ENCODE measurements at regions not wholly inside any gene's neighbourhood (a gene's known extent, or its start where the extent isn't known, plus 50 kb on each side); places are given as distances from the start of the nearest gene placed in this dataset.

- Histone ChIP-seq H3K9me3 (ENCODE audit: control extremely low read depth in 1 of 5, control insufficient read depth in 4 of 5, insufficient read depth in 2 of 5, low read depth in 1 of 5, low read length in 4 of 5) (no peaks in the 10 kb centered on the region), H3K4me3 (ENCODE audit: control insufficient read depth in 1 of 7, extremely low read depth in 1 of 7, insufficient read depth in 4 of 7, low read depth in 2 of 7, low read length in 6 of 7) (no peak overlapping the region), H3K36me3 (ENCODE audit: control insufficient read depth in 4 of 4, insufficient read depth in 4 of 4, low read length in 3 of 4) (no peaks in the 10 kb centered on the region), H3K27ac (ENCODE audit: insufficient read depth in 1 of 2, low read depth in 1 of 2, low read length in 2 of 2, poor library complexity in 1 of 2, severe bottlenecking in 2 of 2) (no peak overlapping the region), H3K27me3 (replicated peaks in 2 of 5; ENCODE audit: control insufficient read depth in 4 of 5, insufficient read depth in 5 of 5, low read length in 4 of 5) (no peaks in the 10 kb centered on the region), H3K4me1 (ENCODE audit: control extremely low read depth in 1 of 4, control insufficient read depth in 4 of 4, insufficient read depth in 4 of 4, low read length in 3 of 4) (no peaks in the 10 kb centered on the region)
- no CpG with 5 or more reads among the region's 4 CpGs for WGBS (ENCODE audit: insufficient coverage)
- POLR2A ChIA-PET, result no interaction called here
- CTCF ChIA-PET, result no interaction called here
- peak in 1 of 3 donors; percentile 0 for DNase-seq
These were observed 244.6 kb upstream of the ANO3 start for GRCh38 chr11:26087120-26087935.

GRCh38 chr11:26088391-26088790 lies 243.5 kb upstream of the ANO3 start:
- no peak for DNase-seq
- WGBS (ENCODE audit: insufficient coverage), result no CpG with 5 or more reads among the region's 1 CpG
- CTCF ChIA-PET, result no interaction called here
- H3K27ac ChIP-seq (ENCODE audit: insufficient read depth in 1 of 2, low read depth in 1 of 2, low read length in 2 of 2, poor library complexity in 1 of 2, severe bottlenecking in 2 of 2), result no peak overlapping the region
- POLR2A ChIA-PET, result no interaction called here
- no peaks in the 10 kb centered on the region for H3K9me3 ChIP-seq (ENCODE audit: control extremely low read depth in 1 of 5, control insufficient read depth in 4 of 5, insufficient read depth in 2 of 5, low read depth in 1 of 5, low read length in 4 of 5)
- no peaks in the 10 kb centered on the region for H3K4me1 ChIP-seq (ENCODE audit: control extremely low read depth in 1 of 4, control insufficient read depth in 4 of 4, insufficient read depth in 4 of 4, low read length in 3 of 4)
- H3K4me3 ChIP-seq (ENCODE audit: control insufficient read depth in 1 of 7, extremely low read depth in 1 of 7, insufficient read depth in 4 of 7, low read depth in 2 of 7, low read length in 6 of 7), result no peak overlapping the region
- no peaks in the 10 kb centered on the region for H3K36me3 ChIP-seq (ENCODE audit: control insufficient read depth in 4 of 4, insufficient read depth in 4 of 4, low read length in 3 of 4)
- no peaks in the 10 kb centered on the region for H3K27me3 ChIP-seq (replicated peaks in 2 of 5; ENCODE audit: control insufficient read depth in 4 of 5, insufficient read depth in 5 of 5, low read length in 4 of 5)

GRCh38 chr11:26090651-26091050 lies 241.3 kb upstream of the ANO3 start:
- CTCF ChIA-PET, result no interaction called here
- Histone ChIP-seq H3K9me3 (ENCODE audit: control extremely low read depth in 1 of 5, control insufficient read depth in 4 of 5, insufficient read depth in 2 of 5, low read depth in 1 of 5, low read length in 4 of 5) (no peaks in the 10 kb centered on the region), H3K27ac (ENCODE audit: insufficient read depth in 1 of 2, low read depth in 1 of 2, low read length in 2 of 2, poor library complexity in 1 of 2, severe bottlenecking in 2 of 2) (no peak overlapping the region), H3K4me3 (ENCODE audit: control insufficient read depth in 1 of 7, extremely low read depth in 1 of 7, insufficient read depth in 4 of 7, low read depth in 2 of 7, low read length in 6 of 7) (no peak overlapping the region), H3K27me3 (replicated peaks in 2 of 5; ENCODE audit: control insufficient read depth in 4 of 5, insufficient read depth in 5 of 5, low read length in 4 of 5) (no peaks in the 10 kb centered on the region), H3K36me3 (ENCODE audit: control insufficient read depth in 4 of 4, insufficient read depth in 4 of 4, low read length in 3 of 4) (no peaks in the 10 kb centered on the region), H3K4me1 (ENCODE audit: control extremely low read depth in 1 of 4, control insufficient read depth in 4 of 4, insufficient read depth in 4 of 4, low read length in 3 of 4) (no peaks in the 10 kb centered on the region)
- POLR2A ChIA-PET, result no interaction called here
- DNase-seq, result no peak
- WGBS (ENCODE audit: insufficient coverage), result 100% methylated on average over 1 of the region's 3 CpGs

- H3K4me1 ChIP-seq (ENCODE audit: control extremely low read depth in 1 of 4, control insufficient read depth in 4 of 4, insufficient read depth in 4 of 4, low read length in 3 of 4), result no peaks in the 10 kb centered on the region
- ChIA-PET POLR2A (no interaction called here), CTCF (no interaction called here)
- no peak for DNase-seq
- H3K36me3 ChIP-seq (ENCODE audit: control insufficient read depth in 4 of 4, insufficient read depth in 4 of 4, low read length in 3 of 4), result no peaks in the 10 kb centered on the region
- no CpG with 5 or more reads among the region's 2 CpGs for WGBS (ENCODE audit: insufficient coverage)
- no peak overlapping the region for H3K27ac ChIP-seq (ENCODE audit: insufficient read depth in 1 of 2, low read depth in 1 of 2, low read length in 2 of 2, poor library complexity in 1 of 2, severe bottlenecking in 2 of 2)
- no peak overlapping the region for H3K4me3 ChIP-seq (ENCODE audit: control insufficient read depth in 1 of 7, extremely low read depth in 1 of 7, insufficient read depth in 4 of 7, low read depth in 2 of 7, low read length in 6 of 7)
- no peaks in the 10 kb centered on the region for H3K9me3 ChIP-seq (ENCODE audit: control extremely low read depth in 1 of 5, control insufficient read depth in 4 of 5, insufficient read depth in 2 of 5, low read depth in 1 of 5, low read length in 4 of 5)
- no peaks in the 10 kb centered on the region for H3K27me3 ChIP-seq (replicated peaks in 2 of 5; ENCODE audit: control insufficient read depth in 4 of 5, insufficient read depth in 5 of 5, low read length in 4 of 5)
These were observed 238.7 kb upstream of the ANO3 start for GRCh38 chr11:26093206-26093605.

GRCh38 chr11:26095340-26095739 lies 236.6 kb upstream of the ANO3 start:
- no peak overlapping the region for H3K27ac ChIP-seq (ENCODE audit: insufficient read depth in 1 of 2, low read depth in 1 of 2, low read length in 2 of 2, poor library complexity in 1 of 2, severe bottlenecking in 2 of 2)
- H3K36me3 ChIP-seq (ENCODE audit: control insufficient read depth in 4 of 4, insufficient read depth in 4 of 4, low read length in 3 of 4), result no peaks in the 10 kb centered on the region
- H3K4me1 ChIP-seq (ENCODE audit: control extremely low read depth in 1 of 4, control insufficient read depth in 4 of 4, insufficient read depth in 4 of 4, low read length in 3 of 4), result no peaks in the 10 kb centered on the region
- POLR2A ChIA-PET, result no interaction called here
- no peaks in the 10 kb centered on the region for H3K9me3 ChIP-seq (ENCODE audit: control extremely low read depth in 1 of 5, control insufficient read depth in 4 of 5, insufficient read depth in 2 of 5, low read depth in 1 of 5, low read length in 4 of 5)
- WGBS (ENCODE audit: insufficient coverage), result 83% methylated on average over 1 of the region's 5 CpGs
- DNase-seq, result no peak
- no peaks in the 10 kb centered on the region for H3K27me3 ChIP-seq (replicated peaks in 2 of 5; ENCODE audit: control insufficient read depth in 4 of 5, insufficient read depth in 5 of 5, low read length in 4 of 5)
- H3K4me3 ChIP-seq (ENCODE audit: control insufficient read depth in 1 of 7, extremely low read depth in 1 of 7, insufficient read depth in 4 of 7, low read depth in 2 of 7, low read length in 6 of 7), result no peak overlapping the region
- CTCF ChIA-PET, result no interaction called here

- H3K27ac ChIP-seq (ENCODE audit: insufficient read depth in 1 of 2, low read depth in 1 of 2, low read length in 2 of 2, poor library complexity in 1 of 2, severe bottlenecking in 2 of 2), result no peak overlapping the region
- no peak overlapping the region for H3K4me3 ChIP-seq (ENCODE audit: control insufficient read depth in 1 of 7, extremely low read depth in 1 of 7, insufficient read depth in 4 of 7, low read depth in 2 of 7, low read length in 6 of 7)
- H3K4me1 ChIP-seq (ENCODE audit: control extremely low read depth in 1 of 4, control insufficient read depth in 4 of 4, insufficient read depth in 4 of 4, low read length in 3 of 4), result no peaks in the 10 kb centered on the region
- H3K36me3 ChIP-seq (ENCODE audit: control insufficient read depth in 4 of 4, insufficient read depth in 4 of 4, low read length in 3 of 4), result no peaks in the 10 kb centered on the region
- 91% methylated on average over 4 of the region's 6 CpGs for WGBS (ENCODE audit: insufficient coverage)
- no peaks in the 10 kb centered on the region for H3K9me3 ChIP-seq (ENCODE audit: control extremely low read depth in 1 of 5, control insufficient read depth in 4 of 5, insufficient read depth in 2 of 5, low read depth in 1 of 5, low read length in 4 of 5)
- ChIA-PET CTCF (no interaction called here), POLR2A (no interaction called here)
- DNase-seq, result no peak
- H3K27me3 ChIP-seq (replicated peaks in 2 of 5; ENCODE audit: control insufficient read depth in 4 of 5, insufficient read depth in 5 of 5, low read length in 4 of 5), result no peaks in the 10 kb centered on the region
These were observed 235.5 kb upstream of the ANO3 start for GRCh38 chr11:26096451-26096850.

- ChIA-PET CTCF (no interaction called here), POLR2A (no interaction called here)
- WGBS (ENCODE audit: insufficient coverage), result 100% methylated on average over 4 of the region's 5 CpGs
These were observed 229.6 kb upstream of the ANO3 start for GRCh38 chr11:26102325-26102724.

More at GRCh38 chr11:26102325-26102724, 229.6 kb upstream of the ANO3 start:
- no peaks in the 10 kb centered on the region for H3K4me1 ChIP-seq (ENCODE audit: control extremely low read depth in 1 of 4, control insufficient read depth in 4 of 4, insufficient read depth in 4 of 4, low read length in 3 of 4)
- H3K27ac ChIP-seq (ENCODE audit: insufficient read depth in 1 of 2, low read depth in 1 of 2, low read length in 2 of 2, poor library complexity in 1 of 2, severe bottlenecking in 2 of 2), result no peak overlapping the region
- no peaks in the 10 kb centered on the region for H3K9me3 ChIP-seq (ENCODE audit: control extremely low read depth in 1 of 5, control insufficient read depth in 4 of 5, insufficient read depth in 2 of 5, low read depth in 1 of 5, low read length in 4 of 5)
- no peaks in the 10 kb centered on the region for H3K27me3 ChIP-seq (replicated peaks in 2 of 5; ENCODE audit: control insufficient read depth in 4 of 5, insufficient read depth in 5 of 5, low read length in 4 of 5)
- DNase-seq, result no peak
- no peak overlapping the region for H3K4me3 ChIP-seq (ENCODE audit: control insufficient read depth in 1 of 7, extremely low read depth in 1 of 7, insufficient read depth in 4 of 7, low read depth in 2 of 7, low read length in 6 of 7)
- H3K36me3 ChIP-seq (ENCODE audit: control insufficient read depth in 4 of 4, insufficient read depth in 4 of 4, low read length in 3 of 4), result no peaks in the 10 kb centered on the region
